HepG2 (cell line): ENCODE measurements at regions not wholly inside any gene's neighbourhood (a gene's known extent, or its start where the extent isn't known, plus 50 kb on each side); places are given as distances from the start of the nearest gene placed in this dataset.
A peak's percentile ranks its signal among the peaks of the same experiment; 100 is the strongest.

ENCODE experiments used
- ATAC-seq: fragments of 200-7000 bp; cut with Tn5 transposase; 3 replicates; pipeline ENCODE4 v1.9.1; 2020; ENCODE audit warnings: mild to moderate bottlenecking, moderate library complexity
- BruUV-seq: library from RNA; stranded (reverse); fragments of 400-500 nt; replicated peaks from 2 replicates; lab custom pipeline; 2021; lab: Mats Ljungman, UMichigan
- CTCF ChIA-PET: fragments of 300-600 bp; formaldehyde crosslinking; extraction: SDS; loops from one replicate; lab custom pipeline; 2021; ENCODE audit warnings: low total read pairs, inconsistent platforms, low intra/inter-chr PET ratio; lab: Yijun Ruan, JAX
- POLR2A ChIA-PET: fragments of 350-600 bp; sonication (Branson Sonifier 250); formaldehyde crosslinking; loops from one replicate; lab custom pipeline; 2020; ENCODE audit warnings: antibody characterized with exemption, inconsistent platforms; lab: Yijun Ruan, JAX
- DNase-seq: peaks from one replicate; pipeline ENCODE4 v3.0.0-alpha.2; 2015; ENCODE audit warnings: low spot score
- FAIRE-seq: peaks from 3 replicates; lab custom pipeline; 2011; peaks lifted over from hg19 to GRCh38; lab: Jason Lieb, UNC
- H2AFZ ChIP-seq: one replicate; pipeline ENCODE4 v1.6.1; 2011; ENCODE audit warnings: low read length, inconsistent platforms
- H3K27ac ChIP-seq: fragments of 300-600 bp; 3 replicates; pipeline ENCODE4 v1.8.0; 2011; ENCODE audit warnings: mixed run types, mild to moderate bottlenecking, mixed read lengths, low read length, inconsistent platforms; ENCODE audit not compliant: insufficient read depth; ENCODE audit errors: extremely low read length
- H3K27me3 ChIP-seq, 2 experiments: fragments of 200-600 bp in 1 of 2; 2 replicates in 1 of 2; 3 replicates in 1 of 2; pipeline versions ENCODE4 v1.6.0 to v1.8.0; 2011; ENCODE audit warnings: low read length in 2 of 2, mild to moderate bottlenecking in 2 of 2, moderate library complexity in 2 of 2, inconsistent platforms in 1 of 2; ENCODE audit not compliant: insufficient read depth in 2 of 2, control insufficient read depth in 1 of 2
- H3K36me3 ChIP-seq, 2 experiments: fragments of 200-600 bp in 1 of 2; replicated peaks in 1 of 2; 2 replicates in 1 of 2; 3 replicates in 1 of 2; pipeline versions ENCODE4 v1.5.1 to v1.8.0; 2011; ENCODE audit warnings: low read length in 2 of 2, inconsistent platforms in 1 of 2; ENCODE audit not compliant: insufficient read depth in 2 of 2, control insufficient read depth in 1 of 2
- H3K4me1 ChIP-seq: 2 replicates; pipeline ENCODE4 v1.5.1; 2012; ENCODE audit warnings: low read length, inconsistent platforms; ENCODE audit not compliant: insufficient read depth
- H3K4me2 ChIP-seq: 2 replicates; pipeline ENCODE4 v1.6.0; 2011; ENCODE audit warnings: low read depth, low read length, inconsistent platforms
- H3K4me3 ChIP-seq, 3 experiments: fragments of 200-600 bp in 1 of 3; sonication (generic), shearing (Covaris generic) in 1 of 3; replicated peaks in 1 of 3; 2 replicates each; pipeline ENCODE4 v1.5.1; 2011 to 2016; ENCODE audit warnings: low read length in 3 of 3, inconsistent platforms in 2 of 3, low read depth in 2 of 3, mild to moderate bottlenecking in 2 of 3, control low read depth in 1 of 3, mixed read lengths in 1 of 3; ENCODE audit not compliant: insufficient read depth in 1 of 3
- H3K79me2 ChIP-seq: one replicate; pipeline ENCODE4 v1.6.1; 2011; ENCODE audit warnings: low read length, inconsistent platforms; ENCODE audit not compliant: insufficient read depth
- H3K9ac ChIP-seq: 2 replicates; pipeline ENCODE4 v1.6.0; 2011; ENCODE audit warnings: mild to moderate bottlenecking, low read depth, low read length, inconsistent platforms; ENCODE audit not compliant: insufficient read depth
- H3K9me3 ChIP-seq: 2 replicates; pipeline ENCODE4 v1.5.1; 2012; ENCODE audit warnings: mild to moderate bottlenecking, low read length
- H4K20me1 ChIP-seq: 2 replicates; pipeline ENCODE4 v1.6.0; 2011; ENCODE audit warnings: inconsistent platforms, mild to moderate bottlenecking, low read length, moderate library complexity; ENCODE audit not compliant: insufficient read depth
- LCORL ChIP-seq, 2 experiments: fragments of 450-650 bp in 1 of 2; sonication (generic) in 1 of 2; formaldehyde crosslinking in 1 of 2; IDR thresholded peaks; 2 replicates each; pipeline versions ENCODE4 v1.5.0 to v1.6.1; 2017 to 2020; ENCODE audit warnings: antibody characterized with exemption in 1 of 2, missing genetic modification reagents in 1 of 2
- MAFK ChIP-seq, 2 experiments: IDR thresholded peaks in 1 of 2; conservative IDR thresholded peaks in 1 of 2; 2 replicates each; pipeline ENCODE4 v1.6.1; 2011; ENCODE audit warnings: improper control_type of control experiment in 2 of 2, low read length in 2 of 2
- SIX4 ChIP-seq: sonication (generic); formaldehyde crosslinking; IDR thresholded peaks from 2 replicates; pipeline ENCODE4 v1.4.0; 2020; ENCODE audit warnings: missing genetic modification reagents
- ZMYM4 ChIP-seq: sonication (generic); formaldehyde crosslinking; IDR thresholded peaks from 2 replicates; pipeline ENCODE4 v1.8.1; 2023; ENCODE audit warnings: mild to moderate bottlenecking, missing genetic modification reagents
- ZNF24 ChIP-seq: fragments of 450-650 bp; IDR thresholded peaks from 2 replicates; pipeline ENCODE4 v1.6.1; 2017; ENCODE audit warnings: antibody characterized with exemption, mild to moderate bottlenecking
- ZNF329 ChIP-seq: sonication (generic); formaldehyde crosslinking; IDR thresholded peaks from 2 replicates; pipeline ENCODE4 v1.9.0; 2021; ENCODE audit warnings: low read depth, mild to moderate bottlenecking, missing genetic modification reagents
- ZNF839 ChIP-seq: sonication (generic); formaldehyde crosslinking; IDR thresholded peaks from 2 replicates; pipeline ENCODE4 v1.4.0; 2020; ENCODE audit warnings: missing genetic modification reagents, mild to moderate bottlenecking, borderline replicate concordance
- ZSCAN30 ChIP-seq: sonication (generic); formaldehyde crosslinking; IDR thresholded peaks from 2 replicates; pipeline ENCODE4 v1.5.0; 2020; ENCODE audit warnings: mild to moderate bottlenecking, missing genetic modification reagents
- WGBS: methylation state at CpG from one replicate; pipeline ENCODE4 v1.1.6; 2017; ENCODE audit warnings: low lambda C conversion rate; 5-methylcytosine and 5-hydroxymethylcytosine counted together
- in situ Hi-C: cut with HindIII; loops from 2 replicates; pipeline ENCODE4 v1.10.0; 2017; ENCODE audit warnings: low pct_unique_long_range_greater_than_20kb; ENCODE audit not compliant: extremely low pct_ligation_motif_present
- intact Hi-C: fragments of 100-400 bp; cut with micrococcal nuclease; formaldehyde crosslinking; loops from one replicate; pipeline ENCODE4 v1.10.0; 2022; ENCODE audit not compliant: unreplicated experiment
- TF ChIP-seq, protein P1 (sequence below): sonication (generic); formaldehyde crosslinking; IDR thresholded peaks from 2 replicates; pipeline ENCODE4 v1.4.0; 2020; ENCODE audit warnings: missing genetic modification reagents
- TF ChIP-seq, protein P2 (sequence below): sonication (generic); formaldehyde crosslinking; IDR thresholded peaks from 2 replicates; pipeline ENCODE4 v1.8.1; 2022; ENCODE audit warnings: low read depth, mild to moderate bottlenecking, missing genetic modification reagents
- TF ChIP-seq, protein P3 (sequence below): IDR thresholded peaks from 2 replicates; pipeline ENCODE4 v1.6.1; 2016; ENCODE audit warnings: mild to moderate bottlenecking

DNA sequence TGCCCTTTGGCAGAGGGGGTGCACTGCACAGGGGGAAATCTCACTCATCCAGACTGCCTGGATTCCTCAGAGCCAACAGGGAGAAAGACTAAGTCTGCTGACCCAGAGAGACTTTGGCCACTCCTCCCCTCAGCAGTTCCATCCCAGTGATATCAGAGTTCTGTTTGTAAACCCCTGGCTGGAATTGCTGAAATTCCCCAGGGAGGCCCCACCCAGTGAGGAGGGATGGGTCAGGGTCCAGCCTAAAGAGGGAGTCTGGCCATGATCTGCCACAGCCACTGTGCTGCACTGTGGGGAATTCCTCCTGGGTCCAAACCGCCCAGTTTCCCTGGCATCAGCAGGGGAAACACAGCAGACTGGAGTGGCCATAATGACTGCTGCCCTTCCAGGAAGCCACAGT is 54.9 kb upstream of the USP15 start (continued):
- TF ChIP-seq ZNF24, result no peak
- TF ChIP-seq ZMYM4 (CRISPR knock-in tag), result 0 out of 2 replicates have a peak, but pooled peaks have one; percentile 37

DNA sequence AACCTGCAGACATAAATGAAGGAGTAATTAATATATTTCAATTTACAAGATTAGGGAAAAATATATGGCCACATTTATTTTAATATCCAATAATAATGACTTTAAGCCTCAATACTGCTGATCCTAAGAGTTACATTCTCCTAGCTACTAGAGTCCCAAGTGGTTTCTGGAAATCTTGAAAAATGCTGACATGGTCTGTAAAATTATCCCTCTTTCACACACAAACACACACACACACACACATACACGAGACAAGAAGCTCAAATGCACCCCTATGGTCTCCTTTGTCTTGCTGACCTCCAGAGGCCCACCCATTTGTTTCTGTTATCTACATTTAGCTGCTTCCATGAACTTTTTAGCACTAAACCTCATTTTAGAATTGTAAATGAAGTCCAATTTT is 53.0 kb upstream of the USP15 start:
- peaks cover 13% of the 10 kb centered on the region for H3K4me1 ChIP-seq
- ChIA-PET CTCF (no interaction called here), POLR2A (no interaction called here)
- no peaks in the 10 kb centered on the region for H3K36me3 ChIP-seq
- in situ Hi-C loops, result no loop called here
- no peaks in the 10 kb centered on the region for H3K27me3 ChIP-seq
- TF ChIP-seq SIX4 (CRISPR knock-in tag), result no peak
- no peak for TF ChIP-seq ZSCAN30 (CRISPR knock-in tag)
- no peak for TF ChIP-seq LCORL (IDR thresholded peaks at IDR 0.05)
- no peak for TF ChIP-seq LCORL (CRISPR knock-in tag; IDR thresholded peaks at IDR 0.05)
- TF ChIP-seq, protein P1, sequence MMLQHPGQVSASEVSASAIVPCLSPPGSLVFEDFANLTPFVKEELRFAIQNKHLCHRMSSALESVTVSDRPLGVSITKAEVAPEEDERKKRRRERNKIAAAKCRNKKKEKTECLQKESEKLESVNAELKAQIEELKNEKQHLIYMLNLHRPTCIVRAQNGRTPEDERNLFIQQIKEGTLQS (CRISPR knock-in tag), result no peak
- no peak for TF ChIP-seq ZNF839 (CRISPR knock-in tag)
- TF ChIP-seq, protein P2, sequence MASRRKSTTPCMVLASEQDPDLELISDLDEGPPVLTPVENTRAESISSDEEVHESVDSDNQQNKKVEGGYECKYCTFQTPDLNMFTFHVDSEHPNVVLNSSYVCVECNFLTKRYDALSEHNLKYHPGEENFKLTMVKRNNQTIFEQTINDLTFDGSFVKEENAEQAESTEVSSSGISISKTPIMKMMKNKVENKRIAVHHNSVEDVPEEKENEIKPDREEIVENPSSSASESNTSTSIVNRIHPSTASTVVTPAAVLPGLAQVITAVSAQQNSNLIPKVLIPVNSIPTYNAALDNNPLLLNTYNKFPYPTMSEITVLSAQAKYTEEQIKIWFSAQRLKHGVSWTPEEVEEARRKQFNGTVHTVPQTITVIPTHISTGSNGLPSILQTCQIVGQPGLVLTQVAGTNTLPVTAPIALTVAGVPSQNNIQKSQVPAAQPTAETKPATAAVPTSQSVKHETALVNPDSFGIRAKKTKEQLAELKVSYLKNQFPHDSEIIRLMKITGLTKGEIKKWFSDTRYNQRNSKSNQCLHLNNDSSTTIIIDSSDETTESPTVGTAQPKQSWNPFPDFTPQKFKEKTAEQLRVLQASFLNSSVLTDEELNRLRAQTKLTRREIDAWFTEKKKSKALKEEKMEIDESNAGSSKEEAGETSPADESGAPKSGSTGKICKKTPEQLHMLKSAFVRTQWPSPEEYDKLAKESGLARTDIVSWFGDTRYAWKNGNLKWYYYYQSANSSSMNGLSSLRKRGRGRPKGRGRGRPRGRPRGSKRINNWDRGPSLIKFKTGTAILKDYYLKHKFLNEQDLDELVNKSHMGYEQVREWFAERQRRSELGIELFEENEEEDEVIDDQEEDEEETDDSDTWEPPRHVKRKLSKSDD, result no peak
- TF ChIP-seq, protein P3, sequence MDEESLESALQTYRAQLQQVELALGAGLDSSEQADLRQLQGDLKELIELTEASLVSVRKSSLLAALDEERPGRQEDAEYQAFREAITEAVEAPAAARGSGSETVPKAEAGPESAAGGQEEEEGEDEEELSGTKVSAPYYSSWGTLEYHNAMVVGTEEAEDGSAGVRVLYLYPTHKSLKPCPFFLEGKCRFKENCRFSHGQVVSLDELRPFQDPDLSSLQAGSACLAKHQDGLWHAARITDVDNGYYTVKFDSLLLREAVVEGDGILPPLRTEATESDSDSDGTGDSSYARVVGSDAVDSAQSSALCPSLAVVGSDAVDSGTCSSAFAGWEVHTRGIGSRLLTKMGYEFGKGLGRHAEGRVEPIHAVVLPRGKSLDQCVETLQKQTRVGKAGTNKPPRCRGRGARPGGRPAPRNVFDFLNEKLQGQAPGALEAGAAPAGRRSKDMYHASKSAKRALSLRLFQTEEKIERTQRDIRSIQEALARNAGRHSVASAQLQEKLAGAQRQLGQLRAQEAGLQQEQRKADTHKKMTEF (CRISPR knock-in tag), result no peak
- peak in 1 of 2 experiments; percentile 52; a peak in 1 of 4 replicates for TF ChIP-seq MAFK (conservative IDR thresholded peaks at IDR 0.05 in 1 of 2, IDR thresholded peaks at IDR 0.05 in 1 of 2; ENCODE audit: low read length in 2 of 2)
- TF ChIP-seq ZNF329 (CRISPR knock-in tag), result no peak
- H2AFZ ChIP-seq, result no peak overlapping the region
- no peaks in the 10 kb centered on the region for H4K20me1 ChIP-seq
- H3K79me2 ChIP-seq, result no peaks in the 10 kb centered on the region
- no peaks in the 10 kb centered on the region for H3K9me3 ChIP-seq
- no peak overlapping the region for H3K4me3 ChIP-seq
- H3K9ac ChIP-seq, result no peak overlapping the region
- 0% methylated on average over 1 of the region's 1 CpG for WGBS
- no peak for DNase-seq
- no peak for ATAC-seq
- intact Hi-C loops, result no loop called here
- no peak overlapping the region for H3K4me2 ChIP-seq
- no peak for FAIRE-seq
- BruUV-seq, result no TSS peak
- no peak overlapping the region for H3K27ac ChIP-seq
